Ishikawa (cell line): ENCODE measurements at regions not wholly inside any gene's neighbourhood (a gene's known extent, or its start where the extent isn't known, plus 50 kb on each side); places are given as distances from the start of the nearest gene placed in this dataset.

Experiments used
- MAX ChIP-seq: IDR thresholded peaks from 2 replicates; pipeline ENCODE4 v1.6.1; 2012
- TAF1 ChIP-seq: IDR thresholded peaks from 2 replicates; pipeline ENCODE4 v1.6.1; 2012; ENCODE audit warnings: low read depth, mild to moderate bottlenecking

DNA sequence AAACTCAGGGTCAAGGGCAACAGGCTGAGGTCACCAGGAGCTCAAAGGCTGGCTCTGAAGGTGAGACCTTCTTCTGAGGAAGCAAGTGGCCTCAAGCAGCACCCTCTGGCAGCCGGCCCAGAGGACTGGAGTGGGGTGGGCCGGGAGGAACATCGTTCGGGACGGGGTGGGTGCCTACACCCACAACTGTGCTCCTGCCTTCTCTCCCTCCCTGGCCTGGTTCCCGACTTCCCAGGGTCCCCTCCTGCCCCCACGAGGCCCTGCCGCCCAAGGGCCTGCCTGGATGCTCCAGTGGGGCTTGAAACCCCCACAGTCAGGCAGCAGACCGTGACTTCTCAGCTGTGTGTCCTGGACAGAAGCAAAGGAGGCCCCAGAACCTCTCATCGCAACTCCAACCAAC is 195.7 kb downstream of the IGLL1 start:
- TF ChIP-seq TAF1 (no peak), MAX (no peak)
